ENCODE measurements at regions not wholly inside any gene's neighbourhood (a gene's known extent, or its start where the extent isn't known, plus 50 kb on each side); places are given as distances from the start of the nearest gene placed in this dataset.

DNA sequence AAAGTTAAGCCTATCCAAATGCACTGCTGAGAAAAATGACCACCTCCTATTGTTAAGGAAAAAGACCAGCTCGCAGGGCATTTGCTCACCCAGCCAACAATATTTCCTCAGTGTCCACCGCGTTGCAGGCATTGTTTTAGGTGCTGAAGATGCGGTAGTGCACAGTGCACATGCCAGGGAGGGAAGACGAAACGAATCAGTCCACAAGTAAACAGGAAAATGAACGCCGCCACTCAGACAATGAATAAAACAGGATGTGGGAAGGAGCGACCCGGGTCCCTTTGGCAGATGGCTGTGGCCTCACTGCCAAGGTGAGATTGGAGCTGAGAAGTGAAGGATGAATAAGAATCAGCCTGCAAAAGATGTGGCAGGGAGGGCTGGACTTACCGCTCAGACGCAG, 249.2 kb downstream of the FOXL1 start:
- peaks cover 32% of the 10 kb centered on the region for H3K27me3 Mint-ChIP-seq (ENCODE audit: low read depth, poor library complexity)
- H3K9me3 Mint-ChIP-seq, result peaks cover 25% of the 10 kb centered on the region
- peaks cover 64% of the 10 kb centered on the region for H3K4me1 Mint-ChIP-seq
- no peak for DNase-seq
- peak overlapping the region; percentile 12 for H3K4me3 Mint-ChIP-seq
- no peak overlapping the region for H3K27ac Mint-ChIP-seq
- H3K36me3 Mint-ChIP-seq (ENCODE audit: low read depth), result peaks cover 15% of the 10 kb centered on the region
- TF ChIP-seq, protein P1, sequence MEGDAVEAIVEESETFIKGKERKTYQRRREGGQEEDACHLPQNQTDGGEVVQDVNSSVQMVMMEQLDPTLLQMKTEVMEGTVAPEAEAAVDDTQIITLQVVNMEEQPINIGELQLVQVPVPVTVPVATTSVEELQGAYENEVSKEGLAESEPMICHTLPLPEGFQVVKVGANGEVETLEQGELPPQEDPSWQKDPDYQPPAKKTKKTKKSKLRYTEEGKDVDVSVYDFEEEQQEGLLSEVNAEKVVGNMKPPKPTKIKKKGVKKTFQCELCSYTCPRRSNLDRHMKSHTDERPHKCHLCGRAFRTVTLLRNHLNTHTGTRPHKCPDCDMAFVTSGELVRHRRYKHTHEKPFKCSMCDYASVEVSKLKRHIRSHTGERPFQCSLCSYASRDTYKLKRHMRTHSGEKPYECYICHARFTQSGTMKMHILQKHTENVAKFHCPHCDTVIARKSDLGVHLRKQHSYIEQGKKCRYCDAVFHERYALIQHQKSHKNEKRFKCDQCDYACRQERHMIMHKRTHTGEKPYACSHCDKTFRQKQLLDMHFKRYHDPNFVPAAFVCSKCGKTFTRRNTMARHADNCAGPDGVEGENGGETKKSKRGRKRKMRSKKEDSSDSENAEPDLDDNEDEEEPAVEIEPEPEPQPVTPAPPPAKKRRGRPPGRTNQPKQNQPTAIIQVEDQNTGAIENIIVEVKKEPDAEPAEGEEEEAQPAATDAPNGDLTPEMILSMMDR (IDR thresholded peaks at IDR 0.05), result no peak

DNA sequence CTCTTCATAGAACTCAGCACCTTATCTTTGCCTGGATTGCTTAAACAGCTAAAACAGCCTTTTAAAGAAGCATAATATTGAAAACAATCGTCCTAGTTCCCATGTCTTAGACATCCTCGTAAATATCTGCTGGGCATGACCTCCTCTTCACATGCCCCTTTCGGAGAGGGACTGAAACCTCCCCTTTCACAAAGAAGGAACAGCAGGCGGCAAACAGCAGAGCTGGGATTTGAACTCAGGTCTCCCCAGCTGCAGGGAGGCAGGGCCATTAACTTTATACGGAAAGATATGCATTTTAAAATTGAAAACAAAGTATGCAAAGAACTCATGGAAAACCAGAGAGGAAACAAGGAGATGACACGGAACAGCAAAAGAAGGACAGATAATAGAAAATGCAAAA, 249.9 kb downstream of the FOXL1 start:
- peaks cover 32% of the 10 kb centered on the region for H3K27me3 Mint-ChIP-seq (ENCODE audit: low read depth, poor library complexity)
- H3K36me3 Mint-ChIP-seq (ENCODE audit: low read depth), result peaks cover 15% of the 10 kb centered on the region
- no peak overlapping the region for H3K4me3 Mint-ChIP-seq
- peaks cover 26% of the 10 kb centered on the region for H3K9me3 Mint-ChIP-seq
- H3K4me1 Mint-ChIP-seq, result peaks cover 64% of the 10 kb centered on the region
- no peak for DNase-seq
- TF ChIP-seq, protein P1 (IDR thresholded peaks at IDR 0.05), result no peak
- H3K27ac Mint-ChIP-seq, result no peak overlapping the region

DNA sequence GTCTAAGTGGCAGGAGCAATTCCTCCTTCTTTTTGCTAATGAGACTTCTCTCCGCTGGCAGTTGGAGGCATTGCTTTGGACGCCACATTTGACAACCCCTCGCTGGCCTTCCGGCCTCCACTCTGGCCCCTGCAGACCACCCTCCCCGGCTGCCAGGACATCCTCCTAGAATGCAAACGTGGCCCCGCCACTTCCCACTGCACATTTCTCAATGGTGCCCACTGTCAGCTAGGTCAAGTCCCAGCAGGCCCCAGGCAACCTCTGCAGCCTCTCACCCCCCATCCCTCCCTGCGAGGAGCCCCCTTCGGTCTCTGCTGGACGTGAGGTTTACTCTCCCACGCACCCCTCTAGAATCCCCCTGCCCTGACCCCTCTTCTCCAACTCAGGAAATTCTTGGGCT, 250.3 kb downstream of the FOXL1 start:
- H3K27ac Mint-ChIP-seq, result no peak overlapping the region
- peaks cover 15% of the 10 kb centered on the region for H3K36me3 Mint-ChIP-seq (ENCODE audit: low read depth)
- H3K9me3 Mint-ChIP-seq, result peaks cover 26% of the 10 kb centered on the region
- H3K4me3 Mint-ChIP-seq, result no peak overlapping the region
- H3K4me1 Mint-ChIP-seq, result peaks cover 64% of the 10 kb centered on the region
- peaks cover 35% of the 10 kb centered on the region for H3K27me3 Mint-ChIP-seq (ENCODE audit: low read depth, poor library complexity)
- TF ChIP-seq, protein P1 (IDR thresholded peaks at IDR 0.05), result no peak
- DNase-seq, result no peak

DNA sequence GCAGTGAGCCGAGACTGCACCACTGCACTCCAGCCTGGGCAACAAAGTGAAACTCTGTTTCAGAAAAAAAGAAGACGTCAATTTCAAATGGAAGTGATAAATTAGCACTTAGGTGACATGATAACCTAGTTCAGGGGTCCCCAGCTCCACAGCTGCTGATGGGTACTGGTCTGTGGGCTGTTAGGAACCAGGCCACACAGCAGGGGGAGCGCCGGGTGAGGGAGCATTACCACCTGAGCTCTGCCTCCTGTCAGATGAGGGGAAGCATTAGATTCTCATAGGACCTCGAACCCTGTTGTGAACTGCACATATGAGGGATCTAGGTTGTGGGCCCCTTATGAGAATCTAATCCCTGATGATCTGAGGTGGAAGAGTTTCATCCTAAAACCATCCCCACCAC, 253.0 kb downstream of the FOXL1 start:
- H3K27me3 Mint-ChIP-seq (ENCODE audit: low read depth, poor library complexity), result peaks cover 39% of the 10 kb centered on the region
- TF ChIP-seq, protein P1 (IDR thresholded peaks at IDR 0.05), result no peak
- H3K4me3 Mint-ChIP-seq, result no peak overlapping the region
- peaks cover 63% of the 10 kb centered on the region for H3K4me1 Mint-ChIP-seq
- H3K27ac Mint-ChIP-seq, result no peak overlapping the region
- peaks cover 26% of the 10 kb centered on the region for H3K9me3 Mint-ChIP-seq
- peaks cover 15% of the 10 kb centered on the region for H3K36me3 Mint-ChIP-seq (ENCODE audit: low read depth)
- no peak for DNase-seq

DNA sequence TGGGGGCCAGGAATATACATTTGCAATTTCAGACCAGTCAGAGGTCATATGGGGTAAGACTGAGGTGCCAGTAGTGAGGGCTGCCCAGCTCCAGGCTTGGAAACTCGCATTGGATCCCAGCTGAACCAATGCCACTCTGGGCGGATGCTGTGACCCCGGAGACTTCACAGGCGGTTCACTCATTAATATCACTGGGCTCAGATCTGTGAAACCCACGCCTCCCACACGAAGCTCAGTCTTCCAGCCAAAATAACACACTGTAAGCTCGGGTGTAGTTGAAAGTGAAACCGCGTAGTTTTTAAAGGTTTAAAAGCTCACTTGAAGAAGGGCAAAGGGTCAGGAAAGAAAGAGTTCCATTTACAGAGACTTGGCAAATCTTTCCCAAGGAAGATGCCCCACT, 254.8 kb downstream of the FOXL1 start:
- TF ChIP-seq, protein P1 (IDR thresholded peaks at IDR 0.05), result no peak
- H3K9me3 Mint-ChIP-seq, result peaks cover 26% of the 10 kb centered on the region
- H3K4me1 Mint-ChIP-seq, result peaks cover 52% of the 10 kb centered on the region
- no peak for DNase-seq
- H3K27ac Mint-ChIP-seq, result no peak overlapping the region
- peaks cover 23% of the 10 kb centered on the region for H3K27me3 Mint-ChIP-seq (ENCODE audit: low read depth, poor library complexity)
- peaks cover 15% of the 10 kb centered on the region for H3K36me3 Mint-ChIP-seq (ENCODE audit: low read depth)
- peak overlapping the region; percentile 45 for H3K4me3 Mint-ChIP-seq

DNA sequence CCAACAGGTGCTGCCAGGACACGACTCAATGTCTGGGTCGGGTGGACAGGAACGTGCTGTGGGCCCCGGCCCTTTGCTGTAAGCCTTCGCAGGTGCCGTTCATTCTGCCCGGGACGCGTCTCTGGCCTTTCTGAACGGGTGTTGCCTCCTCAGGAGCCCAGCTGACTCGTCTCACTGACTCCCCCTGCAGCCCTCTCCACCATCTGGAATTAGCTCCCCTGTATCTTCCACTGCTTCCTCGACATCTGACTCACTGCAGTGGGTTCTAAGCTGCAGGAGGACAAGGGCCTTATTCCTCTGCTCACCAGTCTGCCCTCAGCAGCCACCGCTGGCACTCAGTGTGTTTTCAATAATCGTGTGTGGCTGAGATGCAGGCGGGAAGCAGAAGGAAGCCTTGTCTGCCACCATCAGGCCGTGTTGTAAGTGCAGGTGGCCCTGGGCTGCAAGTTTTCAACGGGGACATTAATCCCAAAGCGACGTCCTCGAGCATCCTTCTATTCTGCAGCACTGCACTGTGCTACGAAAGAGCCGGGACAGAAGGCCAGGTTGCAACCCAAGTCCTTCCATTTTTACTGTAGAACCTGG, 256.2 kb downstream of the FOXL1 start:
- peaks cover 39% of the 10 kb centered on the region for H3K4me1 Mint-ChIP-seq
- H3K27me3 Mint-ChIP-seq (ENCODE audit: low read depth, poor library complexity), result peaks cover 22% of the 10 kb centered on the region
- peak; percentile 34 for DNase-seq
- no peak overlapping the region for H3K27ac Mint-ChIP-seq
- peaks cover 30% of the 10 kb centered on the region for H3K9me3 Mint-ChIP-seq
- H3K36me3 Mint-ChIP-seq (ENCODE audit: low read depth), result peaks cover 15% of the 10 kb centered on the region
- no peak overlapping the region for H3K4me3 Mint-ChIP-seq
- TF ChIP-seq, protein P1 (IDR thresholded peaks at IDR 0.05), result no peak

Measured in nephron progenitor cell (in vitro differentiated cells).